NB4 (cell line): ENCODE measurements at regions not wholly inside any gene's neighbourhood (a gene's known extent, or its start where the extent isn't known, plus 50 kb on each side); places are given as distances from the start of the nearest gene placed in this dataset.

ENCODE experiments used
- MYC ChIP-seq: IDR thresholded peaks from 2 replicates; pipeline ENCODE4 v1.6.1; 2011; ENCODE audit warnings: low read depth, low read length
- TF ChIP-seq, protein P1 (sequence below): IDR thresholded peaks from 2 replicates; pipeline ENCODE4 v1.6.1; 2011; ENCODE audit warnings: low read depth, low read length
- TF ChIP-seq, protein P2 (sequence below): IDR thresholded peaks from one replicate; pipeline ENCODE4 v1.5.1; 2012; ENCODE audit warnings: low read depth, low read length

DNA sequence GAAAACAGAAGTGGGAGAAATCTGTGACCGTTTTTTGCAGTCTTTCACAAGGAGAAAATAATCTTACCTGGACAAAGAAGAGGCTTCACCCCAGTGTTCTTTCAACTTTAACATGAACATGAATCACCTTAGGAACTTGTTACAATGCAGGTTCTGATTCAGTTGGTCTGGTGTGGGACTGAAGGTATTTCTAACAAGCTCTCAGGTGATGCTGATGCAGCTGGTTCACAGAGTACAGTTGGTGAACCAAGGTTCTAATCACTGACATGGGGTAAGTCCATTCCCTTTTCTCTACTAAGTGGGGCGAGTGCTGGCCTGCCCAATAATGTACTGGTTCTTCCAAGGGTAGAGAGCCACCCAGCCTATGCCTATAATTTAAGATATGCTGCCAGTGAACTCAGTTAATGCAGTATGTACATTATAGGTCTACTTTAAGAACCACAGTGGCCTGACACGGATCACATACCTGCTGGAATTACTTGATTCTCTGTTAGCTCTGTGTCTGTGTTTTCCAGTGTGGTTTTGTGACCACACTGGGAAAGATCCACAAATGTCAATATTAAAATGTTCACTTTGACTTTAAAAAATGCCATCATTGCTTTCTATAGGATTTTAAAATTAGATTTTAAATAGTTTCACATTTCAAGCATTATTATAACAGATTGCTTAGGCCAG is 304.1 kb downstream of the ZNF621 start:
- TF ChIP-seq MYC: no peak
- TF ChIP-seq, protein P1, sequence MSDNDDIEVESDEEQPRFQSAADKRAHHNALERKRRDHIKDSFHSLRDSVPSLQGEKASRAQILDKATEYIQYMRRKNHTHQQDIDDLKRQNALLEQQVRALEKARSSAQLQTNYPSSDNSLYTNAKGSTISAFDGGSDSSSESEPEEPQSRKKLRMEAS: no peak
- TF ChIP-seq, protein P2, sequence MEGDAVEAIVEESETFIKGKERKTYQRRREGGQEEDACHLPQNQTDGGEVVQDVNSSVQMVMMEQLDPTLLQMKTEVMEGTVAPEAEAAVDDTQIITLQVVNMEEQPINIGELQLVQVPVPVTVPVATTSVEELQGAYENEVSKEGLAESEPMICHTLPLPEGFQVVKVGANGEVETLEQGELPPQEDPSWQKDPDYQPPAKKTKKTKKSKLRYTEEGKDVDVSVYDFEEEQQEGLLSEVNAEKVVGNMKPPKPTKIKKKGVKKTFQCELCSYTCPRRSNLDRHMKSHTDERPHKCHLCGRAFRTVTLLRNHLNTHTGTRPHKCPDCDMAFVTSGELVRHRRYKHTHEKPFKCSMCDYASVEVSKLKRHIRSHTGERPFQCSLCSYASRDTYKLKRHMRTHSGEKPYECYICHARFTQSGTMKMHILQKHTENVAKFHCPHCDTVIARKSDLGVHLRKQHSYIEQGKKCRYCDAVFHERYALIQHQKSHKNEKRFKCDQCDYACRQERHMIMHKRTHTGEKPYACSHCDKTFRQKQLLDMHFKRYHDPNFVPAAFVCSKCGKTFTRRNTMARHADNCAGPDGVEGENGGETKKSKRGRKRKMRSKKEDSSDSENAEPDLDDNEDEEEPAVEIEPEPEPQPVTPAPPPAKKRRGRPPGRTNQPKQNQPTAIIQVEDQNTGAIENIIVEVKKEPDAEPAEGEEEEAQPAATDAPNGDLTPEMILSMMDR: no peak
